ENCODE measurements at regions not wholly inside any gene's neighbourhood (a gene's known extent, or its start where the extent isn't known, plus 50 kb on each side); places are given as distances from the start of the nearest gene placed in this dataset.

DNA sequence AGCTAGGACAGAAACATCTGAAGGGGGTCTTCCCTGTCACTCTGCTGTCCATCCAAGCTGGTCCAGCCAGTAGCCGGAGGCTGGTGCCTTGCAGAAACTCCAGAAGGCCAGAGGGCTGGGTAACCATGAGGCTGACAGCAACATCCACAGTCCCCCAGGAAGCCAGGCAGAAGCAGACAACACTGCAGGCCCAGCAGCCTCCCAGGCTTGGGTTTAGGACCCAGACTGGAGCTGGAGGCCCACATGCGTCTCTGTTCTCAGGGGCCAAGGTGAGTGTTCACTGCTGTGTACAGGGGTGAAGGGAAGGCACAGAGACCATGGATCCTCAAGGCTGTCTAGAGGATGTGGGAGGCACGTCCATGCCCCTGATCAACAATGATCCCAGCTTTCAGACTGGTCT, 136.4 kb upstream of the PRMT8 start:
- Histone ChIP-seq H3K27me3 (peaks cover 0 to 18% of the 10 kb centered on the region in 2 donors), H3K4me1 (no peaks in the 10 kb centered on the region), H3K27ac (no peak overlapping the region), H3K36me3 (no peaks in the 10 kb centered on the region), H3K4me3 (no peak overlapping the region), H3K9me3 (no peaks in the 10 kb centered on the region)
- no peak for TF ChIP-seq CTCF (IDR thresholded peaks at IDR 0.05)
- DNase-seq: no peak
- ATAC-seq: no peak
- intact Hi-C loops (cut with DNase I): no loop called here

- no peak for TF ChIP-seq CTCF (IDR thresholded peaks at IDR 0.05)
- H3K36me3 ChIP-seq: no peaks in the 10 kb centered on the region
- intact Hi-C loops (cut with DNase I): no loop called here
- no peaks in the 10 kb centered on the region for H3K4me1 ChIP-seq
- H3K27ac ChIP-seq: no peak overlapping the region
- no peak for ATAC-seq
- DNase-seq: no peak
- H3K27me3 ChIP-seq: peaks cover 0 to 18% of the 10 kb centered on the region in 2 donors
- no peak overlapping the region for H3K4me3 ChIP-seq
- no peaks in the 10 kb centered on the region for H3K9me3 ChIP-seq
These were observed 135.6 kb upstream of the PRMT8 start for GRCh38 chr12:3355378-3355900.

- Histone ChIP-seq H3K4me3 (no peak overlapping the region), H3K36me3 (no peaks in the 10 kb centered on the region), H3K27ac (no peak overlapping the region), H3K9me3 (no peaks in the 10 kb centered on the region), H3K27me3 (peaks cover 0 to 20% of the 10 kb centered on the region in 2 donors), H3K4me1 (no peaks in the 10 kb centered on the region)
- no peak for TF ChIP-seq CTCF (IDR thresholded peaks at IDR 0.05)
- ATAC-seq (no peak), DNase-seq (no peak)
- intact Hi-C loops (cut with DNase I): no loop called here
These were observed 133.0 kb upstream of the PRMT8 start for GRCh38 chr12:3357950-3358525.

- ATAC-seq (no peak), DNase-seq (no peak)
- H3K27me3 ChIP-seq: peaks cover 0 to 35% of the 10 kb centered on the region in 2 donors
- no peaks in the 10 kb centered on the region for H3K4me1 ChIP-seq
- H3K4me3 ChIP-seq: no peak overlapping the region
- no peak for TF ChIP-seq CTCF (IDR thresholded peaks at IDR 0.05)
- no peak overlapping the region for H3K27ac ChIP-seq
- intact Hi-C loops (cut with DNase I): no loop called here
- no peaks in the 10 kb centered on the region for H3K9me3 ChIP-seq
- H3K36me3 ChIP-seq: no peaks in the 10 kb centered on the region
These were observed 131.5 kb upstream of the PRMT8 start for GRCh38 chr12:3359478-3359877.

GRCh38 chr12:3361146-3361545, 129.9 kb upstream of the PRMT8 start:
- Histone ChIP-seq H3K27ac (no peak overlapping the region), H3K4me1 (peaks cover 0 to 5% of the 10 kb centered on the region in 2 donors), H3K36me3 (no peaks in the 10 kb centered on the region), H3K27me3 (peaks cover 13 to 47% of the 10 kb centered on the region in 2 donors), H3K9me3 (no peaks in the 10 kb centered on the region), H3K4me3 (no peak overlapping the region)
- ATAC-seq (no peak), DNase-seq (no peak)
- intact Hi-C loops (cut with DNase I): no loop called here
- no peak for TF ChIP-seq CTCF (IDR thresholded peaks at IDR 0.05)

All from left lung (tissue), 4 donors.